ENCODE measurements at regions not wholly inside any gene's neighbourhood (a gene's known extent, or its start where the extent isn't known, plus 50 kb on each side); places are given as distances from the start of the nearest gene placed in this dataset.

DNA sequence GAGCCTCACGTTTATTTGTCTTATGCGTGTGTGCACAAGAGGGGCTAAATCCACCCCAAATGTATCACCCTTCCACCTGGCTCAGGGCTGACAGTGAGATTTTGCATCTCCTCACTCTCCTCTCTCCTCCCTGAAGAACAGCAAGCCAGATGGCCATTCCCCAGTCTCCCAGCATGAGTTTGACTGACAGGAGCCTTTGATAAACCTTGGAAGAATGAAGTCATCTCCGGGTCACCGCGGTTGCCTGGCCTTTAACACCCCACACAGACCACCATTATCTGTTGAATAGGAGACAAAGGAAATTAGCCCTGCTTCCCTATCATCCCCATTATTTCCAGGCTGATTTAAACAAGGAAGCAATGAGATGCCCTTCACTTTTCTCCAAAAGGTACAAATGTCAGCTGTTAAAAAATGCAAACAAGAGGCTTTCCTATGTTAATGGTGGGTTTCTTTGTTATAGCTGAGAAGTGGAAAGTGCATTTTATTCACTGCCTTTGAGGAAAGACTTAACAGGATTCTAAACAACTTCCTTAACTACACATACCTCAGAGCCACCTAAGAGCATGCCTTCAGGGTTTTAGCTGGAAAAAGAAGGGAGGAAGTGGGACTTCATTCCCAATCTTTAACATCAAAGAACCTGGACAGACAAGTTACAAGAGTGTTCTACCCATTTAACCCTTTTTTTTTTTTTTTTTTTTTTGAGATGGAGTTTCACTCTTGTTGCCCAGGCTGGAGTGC, 524.8 kb upstream of the ID4 start:
- TF ChIP-seq CTCF (IDR thresholded peaks at IDR 0.05; ENCODE audit: low read depth, low read length, poor library complexity, severe bottlenecking) (no peak), EZH2phosphoT487 (IDR thresholded peaks at IDR 0.05; ENCODE audit: borderline replicate concordance, low read length) (no peak)
